Keratinocyte (primary cell): ENCODE measurements at regions not wholly inside any gene's neighbourhood (a gene's known extent, or its start where the extent isn't known, plus 50 kb on each side); places are given as distances from the start of the nearest gene placed in this dataset.

ENCODE experiments used
- CTCF ChIP-seq, 3 experiments: IDR thresholded peaks in 1 of 3; conservative IDR thresholded peaks in 1 of 3; optimal IDR thresholded peaks in 1 of 3; 2 replicates in 2 of 3; 3 replicates in 1 of 3; pipeline versions ENCODE3 to v1.5.1; 2011; ENCODE audit warnings: low read length in 3 of 3, mild to moderate bottlenecking in 3 of 3, moderate library complexity in 2 of 3, control low read depth in 1 of 3, inconsistent platforms in 1 of 3; ENCODE audit not compliant: insufficient read depth in 2 of 3; ENCODE audit errors: extremely low read depth in 1 of 3
- EZH2 ChIP-seq: IDR thresholded peaks from one replicate; pipeline ENCODE4 v1.6.1; 2012; ENCODE audit warnings: inconsistent platforms, mild to moderate bottlenecking, low read length, moderate library complexity

DNA sequence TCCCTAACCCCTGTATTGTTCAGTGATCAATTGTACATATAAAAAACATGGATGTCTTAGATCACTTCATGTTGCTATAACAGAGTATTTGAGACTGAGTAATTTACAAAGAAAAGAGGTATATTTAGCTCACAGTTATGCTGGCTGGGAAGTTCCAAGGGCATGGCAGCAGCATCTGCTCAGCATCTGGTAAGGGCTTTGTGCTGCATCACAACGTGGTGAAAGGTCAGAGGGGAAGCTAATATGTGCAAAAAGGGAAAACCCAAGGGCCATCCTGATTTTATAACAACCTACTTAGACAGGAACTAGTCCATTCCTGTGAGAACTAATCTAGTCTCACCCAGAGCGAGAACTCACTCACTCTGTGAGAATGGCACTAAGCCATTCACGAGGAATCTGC is 128.2 kb upstream of the OTUD4 start:
- TF ChIP-seq CTCF (optimal IDR thresholded peaks at IDR 0.05 in 1 of 3, IDR thresholded peaks at IDR 0.05 in 1 of 3, conservative IDR thresholded peaks at IDR 0.05 in 1 of 3; ENCODE audit: extremely low read depth in 1 of 3, insufficient read depth in 2 of 3, low read length in 3 of 3) (no peak), EZH2 (no peak)
